Activated T-helper 2 cell treated with anti-CD3 and anti-CD28 coated beads, Interferon-gamma antibody, Interleukin-2, Interleukin-4, amounts not matched to agents 10 μg/mL and 5 μg/mL and 100 μg/mL, durations not matched to agents 14 hours and 24 hours and 36 hours (primary cell): ENCODE measurements at regions not wholly inside any gene's neighbourhood (a gene's known extent, or its start where the extent isn't known, plus 50 kb on each side); places are given as distances from the start of the nearest gene placed in this dataset.

Experiments
- DNase-seq: peaks from one replicate; pipeline ENCODE4 v3.0.0; 2021; ENCODE audit warnings: low spot score
- H3K27ac Mint-ChIP-seq: one replicate; pipeline ENCODE4 v1.8.0; 2021; ENCODE audit warnings: mixed read lengths
- H3K27me3 Mint-ChIP-seq: one replicate; pipeline ENCODE4 v1.8.0; 2021; ENCODE audit warnings: low read depth, mixed read lengths
- H3K36me3 Mint-ChIP-seq: one replicate; pipeline ENCODE4 v1.8.0; 2021; ENCODE audit warnings: low read depth, mixed read lengths
- H3K4me1 Mint-ChIP-seq: one replicate; pipeline ENCODE4 v1.8.0; 2021; ENCODE audit warnings: low read depth, mixed read lengths
- H3K4me3 Mint-ChIP-seq: one replicate; pipeline ENCODE4 v1.8.0; 2021; ENCODE audit warnings: low read depth, mild to moderate bottlenecking, moderate library complexity, mixed read lengths
- H3K9me3 Mint-ChIP-seq: one replicate; pipeline ENCODE4 v1.8.0; 2021; ENCODE audit warnings: mixed read lengths
- intact Hi-C: fragments of 100-400 bp; cut with micrococcal nuclease; formaldehyde crosslinking; loops from one replicate; pipeline ENCODE4 v1.15.1; 2023

- peaks cover 16% of the 10 kb centered on the region for H3K27me3 Mint-ChIP-seq
- H3K9me3 Mint-ChIP-seq: no peaks in the 10 kb centered on the region
- H3K4me3 Mint-ChIP-seq: no peak overlapping the region
- H3K36me3 Mint-ChIP-seq: no peaks in the 10 kb centered on the region
- intact Hi-C loops: no loop called here
- no peak for DNase-seq
- H3K27ac Mint-ChIP-seq: no peak overlapping the region
- H3K4me1 Mint-ChIP-seq: no peaks in the 10 kb centered on the region
Observed at GRCh38 chr10:10903620-10904019, 114.1 kb upstream of the CELF2 start.

GRCh38 chr10:10910634-10911033, 107.0 kb upstream of the CELF2 start:
- Mint-ChIP-seq H3K9me3 (no peaks in the 10 kb centered on the region), H3K4me1 (peaks cover 2% of the 10 kb centered on the region), H3K36me3 (no peaks in the 10 kb centered on the region), H3K27me3 (peaks cover 10% of the 10 kb centered on the region), H3K4me3 (no peak overlapping the region), H3K27ac (no peak overlapping the region)
- DNase-seq: no peak
- intact Hi-C loops: no loop called here

- Mint-ChIP-seq H3K27ac (no peak overlapping the region), H3K36me3 (no peaks in the 10 kb centered on the region), H3K4me1 (peaks cover 2% of the 10 kb centered on the region), H3K4me3 (no peak overlapping the region), H3K27me3 (peaks cover 10% of the 10 kb centered on the region), H3K9me3 (no peaks in the 10 kb centered on the region)
- intact Hi-C loops: no loop called here
- no peak for DNase-seq
Observed at GRCh38 chr10:10911035-10911434, 106.6 kb upstream of the CELF2 start.

- H3K27ac Mint-ChIP-seq: no peak overlapping the region
- no peaks in the 10 kb centered on the region for H3K9me3 Mint-ChIP-seq
- peaks cover 2% of the 10 kb centered on the region for H3K4me1 Mint-ChIP-seq
- no peak for DNase-seq
- no peaks in the 10 kb centered on the region for H3K36me3 Mint-ChIP-seq
- H3K4me3 Mint-ChIP-seq: no peak overlapping the region
- peaks cover 10% of the 10 kb centered on the region for H3K27me3 Mint-ChIP-seq
- intact Hi-C loops: no loop called here
Observed at GRCh38 chr10:10911471-10911921, 106.2 kb upstream of the CELF2 start.

- Mint-ChIP-seq H3K4me3 (no peak overlapping the region), H3K27ac (no peak overlapping the region), H3K27me3 (peaks cover 14% of the 10 kb centered on the region), H3K4me1 (peaks cover 2% of the 10 kb centered on the region), H3K36me3 (no peaks in the 10 kb centered on the region), H3K9me3 (no peaks in the 10 kb centered on the region)
- no peak for DNase-seq
- intact Hi-C loops: no loop called here
Observed at GRCh38 chr10:10914144-10914543, 103.5 kb upstream of the CELF2 start.

GRCh38 chr10:10915215-10915614, 102.5 kb upstream of the CELF2 start:
- H3K27ac Mint-ChIP-seq: no peak overlapping the region
- DNase-seq: no peak

GRCh38 chr10:10917031-10917430, 100.6 kb upstream of the CELF2 start:
- peaks cover 2% of the 10 kb centered on the region for H3K4me1 Mint-ChIP-seq
- DNase-seq: no peak
- H3K27ac Mint-ChIP-seq: no peak overlapping the region
- H3K4me3 Mint-ChIP-seq: no peak overlapping the region
- peaks cover 9% of the 10 kb centered on the region for H3K27me3 Mint-ChIP-seq
- no peaks in the 10 kb centered on the region for H3K9me3 Mint-ChIP-seq
- intact Hi-C loops: no loop called here
- H3K36me3 Mint-ChIP-seq: no peaks in the 10 kb centered on the region

More at GRCh38 chr10:10915215-10915614, 102.5 kb upstream of the CELF2 start:
- H3K9me3 Mint-ChIP-seq: no peaks in the 10 kb centered on the region
- H3K4me3 Mint-ChIP-seq: no peak overlapping the region
- intact Hi-C loops: no loop called here
- peaks cover 2% of the 10 kb centered on the region for H3K4me1 Mint-ChIP-seq
- H3K27me3 Mint-ChIP-seq: peaks cover 9% of the 10 kb centered on the region
- no peaks in the 10 kb centered on the region for H3K36me3 Mint-ChIP-seq

- no peaks in the 10 kb centered on the region for H3K36me3 Mint-ChIP-seq
- H3K27me3 Mint-ChIP-seq: peaks cover 3% of the 10 kb centered on the region
- peaks cover 2% of the 10 kb centered on the region for H3K4me1 Mint-ChIP-seq
- H3K9me3 Mint-ChIP-seq: no peaks in the 10 kb centered on the region
- no peak overlapping the region for H3K27ac Mint-ChIP-seq
- no peak overlapping the region for H3K4me3 Mint-ChIP-seq
- intact Hi-C loops: no loop called here
- no peak for DNase-seq
Observed at GRCh38 chr10:10919976-10920375, 97.7 kb upstream of the CELF2 start.

GRCh38 chr10:10921826-10922461, 95.7 kb upstream of the CELF2 start:
- Mint-ChIP-seq H3K27me3 (peaks cover 3% of the 10 kb centered on the region), H3K4me1 (no peaks in the 10 kb centered on the region), H3K4me3 (no peak overlapping the region), H3K27ac (no peak overlapping the region), H3K9me3 (no peaks in the 10 kb centered on the region), H3K36me3 (no peaks in the 10 kb centered on the region)
- intact Hi-C loops: no loop called here
- no peak for DNase-seq

GRCh38 chr10:10923029-10923651, 94.5 kb upstream of the CELF2 start:
- Mint-ChIP-seq H3K27me3 (peaks cover 2% of the 10 kb centered on the region), H3K36me3 (no peaks in the 10 kb centered on the region), H3K27ac (no peak overlapping the region), H3K4me3 (no peak overlapping the region), H3K4me1 (no peaks in the 10 kb centered on the region), H3K9me3 (no peaks in the 10 kb centered on the region)
- no peak for DNase-seq
- intact Hi-C loops: no loop called here

- Mint-ChIP-seq H3K9me3 (no peaks in the 10 kb centered on the region), H3K4me3 (no peak overlapping the region)
- intact Hi-C loops: no loop called here
Observed at GRCh38 chr10:10925667-10926066, 92.0 kb upstream of the CELF2 start.

GRCh38 chr10:10927608-10928007, 90.1 kb upstream of the CELF2 start:
- DNase-seq: no peak
- no peaks in the 10 kb centered on the region for H3K4me1 Mint-ChIP-seq
- peaks cover 7% of the 10 kb centered on the region for H3K27me3 Mint-ChIP-seq
- H3K4me3 Mint-ChIP-seq: no peak overlapping the region
- no peaks in the 10 kb centered on the region for H3K9me3 Mint-ChIP-seq
- no peak overlapping the region for H3K27ac Mint-ChIP-seq
- H3K36me3 Mint-ChIP-seq: no peaks in the 10 kb centered on the region
- intact Hi-C loops: no loop called here

More at GRCh38 chr10:10925667-10926066, 92.0 kb upstream of the CELF2 start:
- Mint-ChIP-seq H3K27me3 (peaks cover 4% of the 10 kb centered on the region), H3K4me1 (no peaks in the 10 kb centered on the region), H3K36me3 (no peaks in the 10 kb centered on the region), H3K27ac (no peak overlapping the region)
- no peak for DNase-seq

GRCh38 chr10:10930979-10931743, 86.5 kb upstream of the CELF2 start:
- Mint-ChIP-seq H3K4me3 (no peak overlapping the region), H3K4me1 (no peaks in the 10 kb centered on the region), H3K9me3 (no peaks in the 10 kb centered on the region), H3K27ac (no peak overlapping the region), H3K36me3 (no peaks in the 10 kb centered on the region), H3K27me3 (peaks cover 18% of the 10 kb centered on the region)
- no peak for DNase-seq
- intact Hi-C loops: no loop called here
